Smooth muscle cell (in vitro differentiated cells): ENCODE measurements at regions not wholly inside any gene's neighbourhood (a gene's known extent, or its start where the extent isn't known, plus 50 kb on each side); places are given as distances from the start of the nearest gene placed in this dataset.

Experiments used
- DNase-seq: peaks from one replicate; lab custom pipeline; 2025; ENCODE audit not compliant: unreplicated experiment; lab: John Stamatoyannopoulos, UW
- H2AFZ ChIP-seq: fragments of 200-600 bp; sonication (generic); 2 replicates; pipeline ENCODE4 v1.6.0; 2016; ENCODE audit warnings: antibody characterized with exemption, low read depth, mild to moderate bottlenecking
- H3F3A ChIP-seq: fragments of 200-600 bp; sonication (generic); 2 replicates; pipeline ENCODE4 v1.6.0; 2017; ENCODE audit warnings: antibody characterized with exemption, low read depth
- H3K27ac ChIP-seq: fragments of 200-600 bp; sonication (generic); 2 replicates; pipeline ENCODE4 v1.5.1; 2016; ENCODE audit warnings: low read depth, mild to moderate bottlenecking
- H3K27me3 ChIP-seq: fragments of 200-600 bp; sonication (generic); 2 replicates; pipeline ENCODE4 v1.6.1; 2016; ENCODE audit warnings: low read depth, mild to moderate bottlenecking
- H3K36me3 ChIP-seq: fragments of 200-600 bp; sonication (generic); 2 replicates; pipeline ENCODE4 v1.5.1; 2016; ENCODE audit warnings: low read depth
- H3K4me1 ChIP-seq: fragments of 200-600 bp; sonication (generic); 2 replicates; pipeline ENCODE4 v1.5.1; 2016; ENCODE audit warnings: low read depth
- H3K4me2 ChIP-seq: fragments of 200-600 bp; sonication (generic); 2 replicates; pipeline ENCODE4 v1.6.0; 2016; ENCODE audit warnings: mild to moderate bottlenecking
- H3K4me3 ChIP-seq: fragments of 200-600 bp; sonication (generic); 2 replicates; pipeline ENCODE4 v1.5.1; 2016; ENCODE audit warnings: mild to moderate bottlenecking
- H3K79me2 ChIP-seq: fragments of 200-600 bp; sonication (generic); 2 replicates; pipeline ENCODE4 v1.6.0; 2016; ENCODE audit warnings: low read depth, mild to moderate bottlenecking
- H3K9ac ChIP-seq: fragments of 200-600 bp; sonication (generic); 2 replicates; pipeline ENCODE4 v1.6.0; 2016; ENCODE audit warnings: low read depth
- H3K9me3 ChIP-seq: fragments of 200-600 bp; sonication (generic); replicated peaks from 2 replicates; pipeline ENCODE4 v1.5.1; 2016; ENCODE audit warnings: low read depth
- H4K20me1 ChIP-seq: fragments of 200-600 bp; sonication (generic); 2 replicates; pipeline ENCODE4 v1.6.0; 2016; ENCODE audit warnings: low read depth
- CTCF ChIP-seq: fragments of 200-600 bp; sonication (generic); IDR thresholded peaks from 2 replicates; pipeline ENCODE4 v1.5.1; 2017; ENCODE audit warnings: borderline replicate concordance, mild to moderate bottlenecking, antibody characterized with exemption; ENCODE audit not compliant: insufficient read depth, poor library complexity, severe bottlenecking
- WGBS: methylation state at CpG from one replicate; pipeline ENCODE4 v1.1.7; 2016; ENCODE audit warnings: low lambda C conversion rate; 5-methylcytosine and 5-hydroxymethylcytosine counted together

GRCh38 chr1:63203641-63204040 is 118.7 kb upstream of the FOXD3 start:
- no peak for TF ChIP-seq CTCF
- H3K79me2 ChIP-seq = no peaks in the 10 kb centered on the region
- no peaks in the 10 kb centered on the region for H3F3A ChIP-seq
- H3K4me2 ChIP-seq = no peak overlapping the region
- no peaks in the 10 kb centered on the region for H4K20me1 ChIP-seq
- no peak overlapping the region for H3K9ac ChIP-seq
- no peaks in the 10 kb centered on the region for H3K36me3 ChIP-seq
- H3K27me3 ChIP-seq = peaks cover 31% of the 10 kb centered on the region
- no peak for DNase-seq
- peaks cover 11% of the 10 kb centered on the region for H3K4me1 ChIP-seq
- H3K4me3 ChIP-seq = no peak overlapping the region
- 84% methylated on average over 2 of the region's 2 CpGs for WGBS
- H3K27ac ChIP-seq = no peak overlapping the region
- no peaks in the 10 kb centered on the region for H3K9me3 ChIP-seq
- no peak overlapping the region for H2AFZ ChIP-seq

GRCh38 chr1:63205776-63206175 is 116.6 kb upstream of the FOXD3 start:
- Histone ChIP-seq H2AFZ (no peak overlapping the region), H3K9me3 (no peaks in the 10 kb centered on the region), H3F3A (no peaks in the 10 kb centered on the region), H3K4me1 (no peaks in the 10 kb centered on the region), H4K20me1 (no peaks in the 10 kb centered on the region), H3K36me3 (no peaks in the 10 kb centered on the region), H3K79me2 (no peaks in the 10 kb centered on the region), H3K27me3 (peaks cover 18% of the 10 kb centered on the region), H3K27ac (no peak overlapping the region), H3K4me3 (no peak overlapping the region), H3K4me2 (no peak overlapping the region), H3K9ac (no peak overlapping the region)
- 88% methylated on average over 3 of the region's 3 CpGs for WGBS
- TF ChIP-seq CTCF = no peak
- DNase-seq = no peak

- H3K9ac ChIP-seq = no peak overlapping the region
- H3K79me2 ChIP-seq = no peaks in the 10 kb centered on the region
- no peak for DNase-seq
- no peak overlapping the region for H3K4me3 ChIP-seq
- no peak for TF ChIP-seq CTCF
- no peak overlapping the region for H3K4me2 ChIP-seq
- no peaks in the 10 kb centered on the region for H3K4me1 ChIP-seq
- no peaks in the 10 kb centered on the region for H3K9me3 ChIP-seq
- H2AFZ ChIP-seq = no peak overlapping the region
- H3K27me3 ChIP-seq = peaks cover 3% of the 10 kb centered on the region
- no peaks in the 10 kb centered on the region for H3F3A ChIP-seq
- WGBS = 97% methylated on average over 2 of the region's 2 CpGs
- no peak overlapping the region for H3K27ac ChIP-seq
- H3K36me3 ChIP-seq = no peaks in the 10 kb centered on the region
- H4K20me1 ChIP-seq = no peaks in the 10 kb centered on the region
Measured at GRCh38 chr1:63214553-63214952, 107.8 kb upstream of the FOXD3 start.

DNA sequence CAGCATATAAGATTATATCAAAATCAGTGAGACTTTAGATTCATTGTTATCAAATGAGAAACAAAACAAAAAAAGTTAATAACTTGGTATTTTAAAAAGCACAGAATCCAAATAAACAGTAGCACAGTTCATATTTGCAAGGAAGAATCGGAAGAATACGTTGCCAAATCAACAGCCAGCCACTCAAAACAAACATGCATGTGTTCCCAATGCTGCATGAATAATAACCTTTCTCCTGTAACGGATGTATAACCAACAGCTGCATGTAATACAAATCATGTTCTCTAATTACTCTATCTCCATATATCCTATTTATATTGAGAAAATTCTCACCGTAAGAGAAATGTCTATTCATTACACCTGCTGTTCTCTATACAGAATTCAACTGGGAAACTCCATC is 98.9 kb upstream of the FOXD3 start:
- Histone ChIP-seq H3K27me3 (peaks cover 4% of the 10 kb centered on the region), H4K20me1 (no peaks in the 10 kb centered on the region), H3K36me3 (no peaks in the 10 kb centered on the region), H3K4me3 (no peak overlapping the region), H3K9me3 (no peaks in the 10 kb centered on the region), H3K4me2 (no peak overlapping the region), H3K27ac (no peak overlapping the region), H3K4me1 (no peaks in the 10 kb centered on the region), H3K79me2 (no peaks in the 10 kb centered on the region), H2AFZ (no peak overlapping the region), H3K9ac (no peak overlapping the region), H3F3A (no peaks in the 10 kb centered on the region)
- DNase-seq = no peak
- TF ChIP-seq CTCF = no peak
- 58% methylated on average over 4 of the region's 4 CpGs for WGBS
